PC-3 (cell line): ENCODE measurements at regions not wholly inside any gene's neighbourhood (a gene's known extent, or its start where the extent isn't known, plus 50 kb on each side); places are given as distances from the start of the nearest gene placed in this dataset.

Experiments
- CTCF ChIP-seq: fragments of 300-600 bp; sonication (generic); conservative IDR thresholded peaks from 2 replicates; pipeline ENCODE4 v1.5.1; 2017; ENCODE audit warnings: antibody characterized with exemption, low read depth, mild to moderate bottlenecking, low read length
- EZH2 ChIP-seq: fragments of 300-600 bp; sonication (generic); IDR thresholded peaks from one replicate; pipeline ENCODE4 v1.6.1; 2017; ENCODE audit warnings: antibody characterized with exemption, mild to moderate bottlenecking, low read length; ENCODE audit not compliant: unreplicated experiment
- EZH2phosphoT487 ChIP-seq: fragments of 300-600 bp; sonication (generic); IDR thresholded peaks from 2 replicates; pipeline ENCODE4 v1.6.1; 2018; ENCODE audit warnings: mild to moderate bottlenecking, antibody characterized with exemption, low read length, borderline replicate concordance

DNA sequence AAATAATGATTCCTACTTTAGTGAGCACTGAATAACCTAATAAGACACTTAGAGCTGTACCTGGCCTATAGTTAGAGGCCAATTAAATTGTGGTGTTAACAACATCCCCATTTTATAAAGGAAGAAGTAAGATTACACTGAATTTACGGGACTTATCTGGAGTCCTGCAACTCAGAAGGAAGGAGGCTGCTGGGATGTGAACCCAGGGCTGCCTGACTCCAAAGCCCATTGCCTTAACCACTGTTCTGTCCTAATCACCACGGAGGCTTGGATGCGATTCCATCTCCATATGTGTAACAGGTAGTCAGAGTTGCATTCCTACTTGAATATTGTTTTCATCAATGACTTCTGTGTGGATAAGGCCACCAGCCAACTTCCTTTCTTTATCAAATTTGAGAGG lies 168.9 kb downstream of the SOCS6 start:
- TF ChIP-seq CTCF (no peak), EZH2 (no peak), EZH2phosphoT487 (no peak)
